Endothelial cell (in vitro differentiated cells): ENCODE measurements at regions not wholly inside any gene's neighbourhood (a gene's known extent, or its start where the extent isn't known, plus 50 kb on each side); places are given as distances from the start of the nearest gene placed in this dataset.

Experiments used
- DNase-seq: peaks from one replicate; pipeline ENCODE4 v3.0.0; 2021; ENCODE audit warnings: low spot score
- H3K27ac Mint-ChIP-seq: one replicate; pipeline ENCODE4 v1.8.0; 2021; ENCODE audit warnings: mixed read lengths, inconsistent platforms; ENCODE audit not compliant: unreplicated experiment
- H3K27me3 Mint-ChIP-seq: one replicate; pipeline ENCODE4 v1.8.0; 2021; ENCODE audit warnings: mild to moderate bottlenecking, moderate library complexity, mixed read lengths, inconsistent platforms; ENCODE audit not compliant: unreplicated experiment
- H3K36me3 Mint-ChIP-seq: one replicate; pipeline ENCODE4 v1.8.0; 2021; ENCODE audit warnings: mild to moderate bottlenecking, low read depth, mixed read lengths, inconsistent platforms; ENCODE audit not compliant: unreplicated experiment
- H3K4me1 Mint-ChIP-seq: one replicate; pipeline ENCODE4 v1.8.0; 2021; ENCODE audit warnings: mild to moderate bottlenecking, mixed read lengths, inconsistent platforms; ENCODE audit not compliant: unreplicated experiment
- H3K4me3 Mint-ChIP-seq: one replicate; pipeline ENCODE4 v1.8.0; 2021; ENCODE audit warnings: mild to moderate bottlenecking, mixed read lengths, inconsistent platforms; ENCODE audit not compliant: unreplicated experiment
- H3K9me3 Mint-ChIP-seq: one replicate; pipeline ENCODE4 v1.8.0; 2021; ENCODE audit warnings: mixed read lengths, inconsistent platforms; ENCODE audit not compliant: unreplicated experiment
- TF ChIP-seq, protein P1 (sequence below): fragments of 200-600 bp; sonication (generic); IDR thresholded peaks from one replicate; pipeline ENCODE4 v1.5.0; 2021; ENCODE audit warnings: antibody characterized with exemption; ENCODE audit not compliant: unreplicated experiment

DNA sequence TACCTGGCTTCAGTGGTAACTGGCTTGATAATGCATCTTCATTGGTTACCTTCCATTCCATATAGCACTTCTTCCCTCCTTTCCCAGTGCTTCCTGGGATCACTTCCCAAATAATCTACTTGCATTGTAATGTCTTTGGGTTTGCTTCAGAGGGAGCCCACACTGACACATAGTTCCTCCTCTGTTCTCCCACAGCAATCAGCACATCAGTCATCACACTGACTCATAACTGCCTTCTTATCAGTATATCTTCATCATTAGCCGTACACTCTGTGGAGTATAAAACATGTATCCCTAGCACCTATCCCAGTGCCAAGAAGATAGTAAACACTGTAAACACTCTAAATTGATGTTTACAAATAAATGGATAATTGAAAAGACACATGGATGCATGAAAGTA is 91.4 kb upstream of the SCN10A start:
- TF ChIP-seq, protein P1, sequence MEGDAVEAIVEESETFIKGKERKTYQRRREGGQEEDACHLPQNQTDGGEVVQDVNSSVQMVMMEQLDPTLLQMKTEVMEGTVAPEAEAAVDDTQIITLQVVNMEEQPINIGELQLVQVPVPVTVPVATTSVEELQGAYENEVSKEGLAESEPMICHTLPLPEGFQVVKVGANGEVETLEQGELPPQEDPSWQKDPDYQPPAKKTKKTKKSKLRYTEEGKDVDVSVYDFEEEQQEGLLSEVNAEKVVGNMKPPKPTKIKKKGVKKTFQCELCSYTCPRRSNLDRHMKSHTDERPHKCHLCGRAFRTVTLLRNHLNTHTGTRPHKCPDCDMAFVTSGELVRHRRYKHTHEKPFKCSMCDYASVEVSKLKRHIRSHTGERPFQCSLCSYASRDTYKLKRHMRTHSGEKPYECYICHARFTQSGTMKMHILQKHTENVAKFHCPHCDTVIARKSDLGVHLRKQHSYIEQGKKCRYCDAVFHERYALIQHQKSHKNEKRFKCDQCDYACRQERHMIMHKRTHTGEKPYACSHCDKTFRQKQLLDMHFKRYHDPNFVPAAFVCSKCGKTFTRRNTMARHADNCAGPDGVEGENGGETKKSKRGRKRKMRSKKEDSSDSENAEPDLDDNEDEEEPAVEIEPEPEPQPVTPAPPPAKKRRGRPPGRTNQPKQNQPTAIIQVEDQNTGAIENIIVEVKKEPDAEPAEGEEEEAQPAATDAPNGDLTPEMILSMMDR, result no peak
- H3K9me3 Mint-ChIP-seq, result no peaks in the 10 kb centered on the region
- H3K4me3 Mint-ChIP-seq, result no peak overlapping the region
- H3K27me3 Mint-ChIP-seq, result no peaks in the 10 kb centered on the region
- no peaks in the 10 kb centered on the region for H3K4me1 Mint-ChIP-seq
- no peaks in the 10 kb centered on the region for H3K36me3 Mint-ChIP-seq
- no peak for DNase-seq
- no peak overlapping the region for H3K27ac Mint-ChIP-seq

DNA sequence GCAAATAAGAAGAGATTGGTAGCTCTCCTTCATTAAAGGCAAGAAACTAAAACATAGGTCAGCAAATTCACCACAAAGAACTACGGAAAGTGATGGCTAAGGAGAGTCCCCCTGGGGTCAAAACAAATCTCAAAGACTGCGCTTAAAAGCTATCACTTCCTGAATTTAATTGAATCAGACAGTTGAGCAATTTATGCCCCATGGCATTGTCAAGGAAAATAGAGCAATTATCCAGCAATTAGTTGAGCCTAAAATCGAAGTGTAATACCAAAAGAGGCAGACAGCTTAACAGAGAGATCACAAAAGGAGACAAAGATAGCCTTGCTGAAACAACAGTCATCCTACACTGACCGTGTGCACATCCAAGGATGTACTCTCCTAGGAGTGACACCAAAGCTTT is 74.4 kb upstream of the SCN10A start:
- H3K36me3 Mint-ChIP-seq, result no peaks in the 10 kb centered on the region
- H3K4me3 Mint-ChIP-seq, result no peak overlapping the region
- peaks cover 2% of the 10 kb centered on the region for H3K4me1 Mint-ChIP-seq
- H3K9me3 Mint-ChIP-seq, result no peaks in the 10 kb centered on the region
- TF ChIP-seq, protein P1, result no peak
- no peak overlapping the region for H3K27ac Mint-ChIP-seq
- peaks cover 1% of the 10 kb centered on the region for H3K27me3 Mint-ChIP-seq
- no peak for DNase-seq

DNA sequence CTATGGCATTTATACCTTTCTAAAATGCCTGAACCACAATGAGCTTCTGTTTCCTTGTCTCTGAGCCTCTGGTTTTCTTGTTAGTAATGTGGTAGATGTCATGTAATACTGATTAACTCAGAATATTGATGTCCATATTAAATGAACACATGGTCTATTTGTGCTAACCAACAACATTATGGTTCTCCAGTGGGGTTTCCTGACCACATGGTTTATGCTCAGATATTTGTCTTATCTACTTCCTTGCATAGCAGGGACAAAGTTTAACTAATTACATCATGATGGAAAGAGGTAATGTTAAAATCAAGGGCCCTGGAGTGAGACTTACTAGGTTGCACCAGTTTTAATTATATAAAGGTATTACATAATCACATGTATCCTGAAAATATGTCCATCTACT is 62.6 kb upstream of the SCN10A start:
- TF ChIP-seq, protein P1, result no peak
- Mint-ChIP-seq H3K36me3 (no peaks in the 10 kb centered on the region), H3K4me3 (no peak overlapping the region), H3K27ac (no peak overlapping the region), H3K27me3 (peaks cover 4% of the 10 kb centered on the region), H3K4me1 (no peaks in the 10 kb centered on the region), H3K9me3 (no peaks in the 10 kb centered on the region)
- DNase-seq, result no peak
